GM21717 (cell line): ENCODE measurements at regions not wholly inside any gene's neighbourhood (a gene's known extent, or its start where the extent isn't known, plus 50 kb on each side); places are given as distances from the start of the nearest gene placed in this dataset.

Experiments used
- ATAC-seq: cut with Tn5 transposase; IDR thresholded peaks from one replicate; pipeline ENCODE4 v1.9.1; 2021; ENCODE audit warnings: mild to moderate bottlenecking, moderate library complexity; ENCODE audit not compliant: unreplicated experiment

DNA sequence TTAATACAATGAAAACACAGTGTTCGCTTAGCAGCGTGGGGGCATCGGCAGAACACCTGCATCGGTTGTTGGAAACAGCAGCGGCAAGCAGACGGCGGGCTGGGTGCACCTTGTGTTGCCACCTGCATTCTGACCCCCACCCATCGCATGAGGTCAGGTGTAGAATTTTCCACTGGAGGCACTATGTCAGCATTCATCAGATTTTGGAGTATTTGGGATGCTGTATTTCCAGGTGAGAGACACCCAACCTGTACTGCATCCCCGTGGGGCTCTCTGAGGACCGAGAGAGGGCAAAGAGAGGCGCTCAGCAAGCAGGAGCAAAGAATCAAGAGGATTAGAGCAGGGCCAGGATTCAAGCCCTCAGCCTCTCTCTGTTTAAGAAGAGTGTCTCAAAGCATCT lies 116.4 kb upstream of the MGMT start:
- ATAC-seq = no peak

GRCh38 chr10:129353101-129353500 lies 113.9 kb upstream of the MGMT start:
- ATAC-seq = no peak

DNA sequence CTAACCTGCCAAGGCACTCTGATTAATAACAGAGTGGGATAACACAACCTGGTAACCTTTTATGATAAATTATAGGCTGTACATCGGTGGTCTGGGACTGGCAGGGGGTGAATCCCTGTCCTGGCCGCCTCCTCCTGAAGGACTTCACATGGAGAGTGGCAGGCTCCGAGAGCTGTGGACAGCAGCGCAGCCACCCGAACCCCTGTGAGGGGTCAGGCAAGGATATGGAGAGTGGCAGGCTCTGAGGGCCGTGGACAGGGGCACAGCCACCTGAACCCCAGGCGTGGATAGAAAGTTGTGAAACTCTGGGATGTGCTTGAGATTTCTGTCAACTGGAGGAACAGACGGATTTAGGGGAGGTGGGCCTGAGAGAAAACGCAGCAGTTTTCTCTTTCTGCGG lies 107.0 kb upstream of the MGMT start:
- no peak for ATAC-seq

DNA sequence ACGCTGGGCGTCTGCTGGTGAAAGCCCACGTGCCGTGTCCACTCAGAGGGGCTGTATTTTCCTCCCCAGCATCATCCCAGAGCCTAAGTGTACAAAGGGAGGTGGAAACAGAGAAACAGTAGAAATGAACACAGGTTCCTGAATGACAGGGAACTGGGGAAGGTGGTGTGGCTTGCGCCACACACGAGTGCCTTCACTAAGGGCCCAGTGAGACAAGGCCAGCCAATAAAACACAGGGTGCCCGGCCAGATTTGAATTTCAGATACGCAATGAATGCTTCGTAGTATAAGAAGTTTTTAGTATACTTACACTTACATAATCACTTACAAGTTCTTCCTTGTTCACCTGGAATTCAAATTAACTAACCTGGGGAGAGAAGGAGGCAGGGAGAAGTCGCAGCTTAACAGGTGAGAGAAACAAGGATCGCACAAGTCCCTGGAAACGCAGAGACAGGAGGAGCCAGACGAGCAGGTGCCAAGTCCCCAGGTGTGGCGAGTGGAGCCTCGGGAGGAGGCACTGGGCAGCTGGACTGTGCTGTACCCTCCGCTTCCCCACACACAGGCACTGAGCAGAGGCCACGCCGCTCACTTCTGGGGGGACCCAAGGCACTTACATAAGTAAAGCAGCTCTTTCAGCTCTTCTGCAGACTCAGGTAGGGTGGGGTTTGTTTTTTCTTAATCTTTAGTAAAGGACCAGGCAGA lies 105.2 kb upstream of the MGMT start:
- no peak for ATAC-seq

DNA sequence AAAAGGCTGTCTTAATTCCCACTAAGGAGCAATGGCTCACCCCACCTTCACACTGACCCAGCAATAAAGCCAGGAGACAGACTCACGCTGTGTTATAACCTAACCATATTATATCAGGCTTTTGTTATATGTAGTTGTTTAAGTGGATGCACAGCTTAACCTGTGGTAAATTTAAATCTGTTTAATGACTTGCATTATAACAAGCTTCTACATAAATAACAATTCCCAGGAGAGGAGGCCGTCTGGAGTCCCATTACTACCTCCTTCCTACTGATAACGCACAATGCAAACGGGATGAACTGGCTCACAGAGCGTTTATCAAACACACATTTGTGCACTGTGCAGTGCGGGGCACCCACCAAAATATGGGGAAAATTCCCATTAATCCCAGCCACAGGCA lies 102.1 kb upstream of the MGMT start:
- no peak for ATAC-seq

DNA sequence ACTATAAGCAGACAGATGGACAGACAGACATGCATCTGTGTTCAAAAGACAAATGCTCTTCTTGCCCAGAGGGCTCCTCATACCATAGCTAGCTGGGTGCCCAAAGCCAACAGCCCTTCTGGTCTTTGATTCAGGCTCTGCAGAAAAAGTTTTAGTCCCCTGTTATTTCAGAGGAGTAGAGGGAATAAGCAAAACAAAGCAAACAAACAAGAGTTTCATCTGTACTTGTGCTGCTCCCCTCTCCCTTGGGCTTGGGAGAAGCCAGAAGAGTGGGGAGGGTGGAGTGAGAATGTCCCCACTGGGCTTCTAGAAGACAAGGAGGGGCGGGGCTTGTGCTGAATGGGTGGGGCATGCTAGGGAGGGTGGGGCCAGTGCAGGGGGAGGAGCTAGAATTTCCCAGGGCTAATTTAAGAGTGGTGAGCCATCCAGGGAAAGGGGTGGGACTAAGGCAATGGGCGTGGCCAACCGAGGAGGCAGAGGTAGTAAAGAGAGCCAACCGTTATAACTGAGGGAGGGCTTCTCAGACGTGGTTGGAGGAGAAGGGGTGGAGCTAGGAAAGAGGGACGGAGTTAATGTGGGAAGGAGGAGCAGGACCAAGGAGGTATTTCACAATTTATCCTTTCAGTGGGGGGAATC lies 101.2 kb upstream of the MGMT start:
- ATAC-seq = no peak

GRCh38 chr10:129366450-129366849 lies 100.6 kb upstream of the MGMT start:
- ATAC-seq = no peak

- ATAC-seq = no peak
These were observed 97.5 kb upstream of the MGMT start for GRCh38 chr10:129369566-129369965.

DNA sequence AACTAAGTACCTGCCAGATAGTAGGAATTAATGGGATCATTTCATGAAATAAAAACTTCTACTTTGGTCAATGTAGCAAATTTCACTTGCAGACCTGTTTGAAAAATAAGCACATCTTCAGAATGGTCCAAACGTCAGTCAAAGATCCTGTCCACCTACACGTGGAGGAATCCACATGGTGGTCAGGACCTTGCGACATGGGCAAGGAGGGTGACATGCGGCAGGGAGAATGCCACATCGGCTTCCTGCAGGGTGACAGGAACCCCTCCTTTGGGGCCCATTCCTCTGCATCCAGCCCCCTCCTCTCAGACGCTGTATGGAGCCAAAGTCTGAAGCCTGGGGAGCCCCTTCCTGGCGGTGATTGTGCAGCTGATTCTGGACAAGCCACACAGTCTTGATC lies 95.5 kb upstream of the MGMT start:
- no peak for ATAC-seq

- no peak for ATAC-seq
These were observed 94.9 kb upstream of the MGMT start for GRCh38 chr10:129372172-129372571.

DNA sequence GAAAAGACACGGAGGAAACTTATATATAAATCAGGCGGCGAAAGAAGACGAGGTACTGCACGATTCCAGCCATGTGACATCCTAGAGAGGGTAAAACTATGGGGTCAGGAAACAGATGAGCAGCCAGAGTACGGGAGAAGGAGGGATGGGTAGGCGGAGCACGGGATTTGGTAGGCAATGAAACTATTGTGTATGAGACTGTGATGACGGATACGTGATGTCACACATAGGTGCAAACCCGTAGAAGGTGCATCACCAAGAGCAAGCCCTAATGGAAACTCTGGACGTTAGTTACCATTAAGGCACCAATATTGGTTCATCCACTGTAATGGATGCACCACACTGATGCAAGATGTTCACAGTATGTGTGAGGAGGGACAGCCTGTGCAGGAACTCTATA lies 93.8 kb upstream of the MGMT start:
- ATAC-seq = no peak

DNA sequence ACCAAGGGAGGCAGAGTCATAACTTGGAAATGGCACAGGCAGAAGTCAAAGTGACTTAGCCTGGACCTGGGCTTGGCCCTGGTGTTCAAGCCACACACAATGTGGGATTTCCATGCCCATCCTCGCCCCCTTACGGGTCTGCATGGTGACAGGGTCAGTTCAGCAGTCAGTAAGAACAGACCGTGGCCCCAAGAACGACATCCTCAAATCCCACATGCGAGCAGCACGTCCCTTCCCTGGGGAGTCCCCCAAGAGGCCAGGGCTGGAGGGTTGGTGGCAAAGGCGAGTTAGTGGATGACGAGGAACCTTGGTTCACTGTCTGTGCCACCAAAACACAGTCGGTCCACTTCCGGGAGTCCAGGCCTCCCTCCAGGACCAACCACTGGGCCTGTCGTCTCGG lies 93.3 kb upstream of the MGMT start:
- ATAC-seq = no peak

GRCh38 chr10:129375171-129375570 lies 91.9 kb upstream of the MGMT start:
- ATAC-seq = no peak

DNA sequence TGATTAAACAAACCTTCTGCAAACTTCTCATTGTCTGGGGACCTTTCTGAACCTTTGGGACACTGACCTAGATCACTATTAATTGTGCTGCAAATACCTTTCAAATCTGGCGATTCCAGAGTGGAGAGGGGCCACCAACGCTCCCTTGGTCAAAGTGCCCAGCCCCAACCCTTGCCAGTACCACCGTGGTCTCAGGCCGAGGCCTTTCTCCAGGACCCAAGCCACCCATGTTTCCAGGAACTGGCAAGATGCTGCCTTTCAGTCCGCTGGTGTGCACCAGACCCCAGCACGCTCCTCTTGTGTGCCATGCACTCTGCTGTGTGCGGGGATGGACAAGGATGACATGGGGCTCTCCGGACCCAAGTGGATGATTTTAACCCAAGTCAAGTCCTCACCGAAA lies 91.1 kb upstream of the MGMT start:
- ATAC-seq = no peak

GRCh38 chr10:129380279-129380678 lies 86.8 kb upstream of the MGMT start:
- ATAC-seq = no peak

- ATAC-seq = no peak
These were observed 85.3 kb upstream of the MGMT start for GRCh38 chr10:129381741-129382140.

DNA sequence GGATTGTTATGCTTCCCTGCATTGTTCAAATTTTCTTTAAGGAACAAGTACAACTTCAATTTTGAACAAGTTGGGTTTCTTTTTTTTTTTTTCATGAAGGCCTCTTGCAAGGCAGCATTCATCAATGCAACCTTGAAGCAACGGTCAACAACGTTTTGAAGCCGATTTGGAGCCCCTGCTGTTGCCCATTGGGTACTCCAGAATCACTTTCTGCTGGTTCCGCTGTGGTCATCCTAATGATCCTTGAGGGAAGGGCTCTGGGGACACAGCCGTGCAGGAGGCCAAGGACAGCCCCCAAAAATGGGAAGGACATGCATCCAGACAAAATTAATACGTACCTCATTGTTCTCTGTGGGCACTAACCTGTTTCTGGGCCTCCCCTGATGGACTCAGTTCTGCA lies 84.6 kb upstream of the MGMT start:
- ATAC-seq = no peak

DNA sequence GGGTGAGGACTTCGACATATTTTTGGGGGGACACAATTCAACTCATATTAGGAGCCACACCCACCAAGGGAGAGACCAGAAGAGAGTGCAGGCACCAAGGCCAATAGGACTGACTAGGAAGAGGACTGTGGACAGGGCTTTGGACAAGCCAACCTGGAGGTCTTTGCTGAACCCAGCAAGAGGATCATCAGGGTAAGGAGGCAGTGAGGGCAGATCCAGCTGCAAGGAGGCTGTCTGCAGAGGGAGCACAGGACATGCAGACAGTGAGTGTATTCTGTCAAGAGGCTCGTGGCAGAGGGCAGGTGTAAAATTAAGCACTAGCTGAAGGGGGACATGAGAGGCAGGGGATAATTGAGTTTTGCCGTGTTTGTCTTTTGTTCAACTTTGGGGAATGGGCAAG lies 83.4 kb upstream of the MGMT start:
- ATAC-seq = no peak

- no peak for ATAC-seq
These were observed 81.4 kb upstream of the MGMT start for GRCh38 chr10:129385600-129385999.

DNA sequence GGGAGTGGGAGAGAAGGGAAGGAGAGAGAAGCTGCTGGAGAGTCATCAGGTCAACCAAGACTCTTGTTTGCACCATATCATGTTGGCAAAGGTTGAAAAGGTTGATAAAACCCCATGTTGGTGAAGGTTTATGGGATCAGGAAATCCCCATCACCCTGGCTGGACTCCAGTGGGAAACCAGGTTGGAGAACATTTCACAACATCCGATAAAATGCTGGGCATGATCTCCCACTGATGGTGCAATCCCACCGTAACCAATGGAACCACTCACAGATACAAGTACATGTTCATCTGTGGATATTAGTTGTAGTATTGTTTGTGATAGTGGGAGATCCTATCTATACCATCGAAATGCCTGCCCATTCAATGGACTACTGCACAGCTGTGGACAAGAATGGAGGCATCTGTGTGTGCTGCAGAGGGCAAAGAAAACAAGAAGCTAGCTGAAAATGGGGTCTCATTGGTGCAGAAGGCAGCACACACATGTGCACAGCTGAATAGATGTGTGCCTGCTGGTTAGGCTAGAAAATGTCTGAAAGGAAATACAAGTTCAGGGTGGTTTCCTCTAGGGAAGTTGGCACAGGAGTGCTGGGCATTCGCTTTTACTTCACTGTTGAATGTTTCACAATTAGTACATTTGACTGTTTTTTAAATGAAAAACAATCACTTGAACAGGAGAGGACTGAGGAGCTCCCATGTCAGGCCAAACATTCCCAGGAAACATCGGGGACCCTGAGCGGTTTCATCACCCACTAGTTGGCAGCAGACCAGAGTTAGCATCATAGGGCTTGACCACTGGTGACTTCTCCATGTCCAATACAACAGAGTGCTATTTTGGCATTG lies 80.4 kb upstream of the MGMT start:
- no peak for ATAC-seq

- ATAC-seq = no peak
These were observed 79.8 kb upstream of the MGMT start for GRCh38 chr10:129387258-129387525.

DNA sequence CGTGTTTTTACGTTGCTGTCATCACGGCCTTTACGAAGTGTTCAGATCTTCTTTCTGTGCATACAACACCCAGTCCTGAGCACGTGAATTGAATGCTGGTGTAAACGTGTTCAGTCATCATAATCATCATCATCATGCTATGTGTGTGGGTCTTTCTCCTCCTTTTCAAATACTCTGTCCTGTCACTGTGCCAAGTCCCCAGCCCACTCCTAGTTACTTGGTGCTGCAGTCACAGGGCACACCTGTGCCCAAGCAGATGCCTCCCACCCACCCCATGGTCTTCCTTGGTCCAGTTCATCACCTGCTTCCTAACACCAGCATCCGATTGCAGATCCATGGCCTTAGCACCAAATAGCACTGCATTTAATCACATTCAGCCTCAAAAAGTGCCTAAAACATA lies 78.6 kb upstream of the MGMT start:
- ATAC-seq = no peak
